HG03066 (cell line): ENCODE measurements at regions not wholly inside any gene's neighbourhood (a gene's known extent, or its start where the extent isn't known, plus 50 kb on each side); places are given as distances from the start of the nearest gene placed in this dataset.
A peak's percentile ranks its signal among the peaks of the same experiment; 100 is the strongest.

Experiments used
- ATAC-seq: cut with Tn5 transposase; IDR thresholded peaks from one replicate; pipeline ENCODE4 v1.9.1; 2021; ENCODE audit warnings: low read depth; ENCODE audit not compliant: unreplicated experiment

DNA sequence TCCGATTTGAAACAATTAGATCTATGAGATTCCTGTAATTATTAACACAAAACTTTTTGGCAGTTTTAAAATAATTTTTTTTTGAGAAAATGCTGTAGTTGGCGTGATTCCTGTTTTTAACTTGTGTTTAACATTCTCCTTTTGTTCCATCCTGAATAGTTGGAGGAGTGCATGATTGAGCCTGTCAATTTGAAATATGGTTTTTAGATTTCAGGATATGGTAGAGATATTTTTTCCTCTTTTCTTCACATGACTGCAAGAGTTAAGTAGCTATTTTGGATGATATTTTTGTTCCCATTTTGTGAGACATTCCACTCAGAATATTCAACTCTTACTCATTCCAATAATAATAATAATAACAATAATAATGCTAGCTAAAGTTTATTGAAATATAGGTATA is 241.7 kb upstream of the MAN1A1 start:
- ATAC-seq, result no peak

DNA sequence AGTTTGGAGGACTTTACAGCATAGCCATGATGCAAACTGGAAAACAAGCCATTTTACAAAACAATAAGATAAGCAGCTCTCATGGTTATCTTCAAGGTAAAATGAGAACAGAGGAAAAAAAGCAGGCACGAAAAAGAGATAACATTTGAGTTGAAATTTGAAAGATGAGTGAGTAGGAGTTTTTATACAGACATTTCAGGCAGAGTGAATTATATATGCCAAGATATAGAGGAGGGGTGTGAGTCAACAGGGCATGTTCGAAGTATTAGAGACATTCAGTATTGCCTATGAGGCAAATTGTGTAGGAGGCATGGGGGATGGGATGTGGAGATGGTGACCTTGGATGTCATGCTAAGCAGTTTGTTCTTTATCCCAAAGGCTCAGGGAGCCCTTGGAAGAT is 240.5 kb upstream of the MAN1A1 start:
- no peak for ATAC-seq

DNA sequence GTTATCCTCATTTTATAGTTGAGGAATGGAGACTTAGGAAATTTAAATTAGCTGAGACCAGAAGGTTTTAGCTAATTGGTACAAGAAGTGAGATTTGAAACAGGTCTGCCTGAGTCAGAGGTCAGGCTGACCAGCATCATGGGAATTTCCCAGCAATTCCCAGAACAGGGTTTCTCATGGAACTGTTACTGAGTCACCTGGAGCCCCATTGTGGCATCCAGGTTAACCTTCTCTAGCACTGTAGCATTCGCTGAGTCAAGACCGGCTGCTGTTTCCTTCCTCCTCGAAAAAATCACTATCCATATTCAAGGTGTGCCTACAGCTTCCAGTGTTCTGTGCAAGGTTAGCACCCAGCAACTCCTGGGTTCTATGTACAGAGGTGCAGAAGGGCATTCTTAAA is 238.0 kb upstream of the MAN1A1 start:
- ATAC-seq, result no peak

DNA sequence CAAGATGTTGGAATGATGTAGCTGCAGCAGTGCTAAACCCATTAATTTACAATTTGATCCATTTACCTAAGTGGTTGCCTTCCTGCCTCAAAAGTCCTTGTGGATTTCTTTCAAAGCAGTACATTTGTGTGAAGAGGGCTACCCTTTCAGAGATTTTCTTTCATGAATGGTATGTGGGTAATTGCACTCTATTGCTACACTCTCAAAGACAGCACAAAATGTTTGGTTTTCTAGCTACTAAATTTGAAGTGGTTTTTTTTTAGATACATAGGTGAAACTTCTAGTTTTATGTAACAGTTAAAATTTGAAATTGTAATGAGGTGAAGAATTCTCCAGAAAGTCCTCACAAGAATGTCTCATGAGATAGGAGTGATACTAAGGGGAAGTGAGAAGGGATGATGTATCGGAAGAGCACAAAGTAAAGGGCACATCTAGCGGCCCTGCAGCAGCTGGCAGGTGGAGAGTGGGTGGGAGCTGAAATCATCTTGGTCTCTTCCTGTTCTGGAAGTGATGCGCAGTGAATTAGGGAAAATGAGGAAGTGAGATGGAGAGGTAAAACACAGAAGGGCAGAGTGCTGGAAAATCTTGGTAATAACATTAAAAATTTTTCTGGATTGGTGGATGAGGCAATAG is 236.8 kb upstream of the MAN1A1 start:
- ATAC-seq, result peak; percentile 96

DNA sequence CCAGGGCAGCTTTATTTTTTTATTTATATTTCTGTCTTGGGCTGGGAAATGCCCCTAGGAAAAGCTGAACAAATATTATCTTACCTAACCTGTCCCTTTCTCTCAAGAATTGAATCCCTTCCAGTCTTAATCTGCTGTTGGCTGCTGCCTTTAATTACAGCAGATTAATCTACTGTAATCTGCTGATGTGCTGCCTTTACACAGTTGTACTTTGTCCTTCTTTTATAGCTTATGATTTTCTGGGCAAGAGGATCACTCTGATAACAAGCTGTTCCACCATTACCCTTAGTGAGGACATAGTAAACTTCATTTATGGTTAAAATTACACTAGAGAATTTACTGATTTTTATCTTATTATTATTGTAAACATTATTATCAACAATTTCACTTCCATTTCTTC is 234.5 kb upstream of the MAN1A1 start:
- no peak for ATAC-seq

DNA sequence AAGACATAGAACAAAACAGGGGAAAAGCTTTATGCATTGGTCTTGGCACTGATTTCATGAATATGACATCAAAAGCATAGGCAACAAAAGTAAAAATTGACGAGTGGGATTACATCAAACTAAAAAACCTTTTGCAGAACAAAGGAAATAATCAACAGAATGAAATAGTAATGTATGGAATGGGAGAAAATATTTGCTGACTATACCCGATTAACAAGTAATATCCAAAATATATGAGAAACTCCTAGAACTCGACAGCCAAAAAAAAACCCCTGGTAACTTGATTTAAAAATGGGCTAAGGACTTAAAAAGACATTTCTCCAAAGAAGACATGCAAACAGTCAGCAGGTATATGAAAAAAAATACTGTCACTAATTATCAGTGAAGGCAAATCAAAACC is 231.7 kb upstream of the MAN1A1 start:
- no peak for ATAC-seq

DNA sequence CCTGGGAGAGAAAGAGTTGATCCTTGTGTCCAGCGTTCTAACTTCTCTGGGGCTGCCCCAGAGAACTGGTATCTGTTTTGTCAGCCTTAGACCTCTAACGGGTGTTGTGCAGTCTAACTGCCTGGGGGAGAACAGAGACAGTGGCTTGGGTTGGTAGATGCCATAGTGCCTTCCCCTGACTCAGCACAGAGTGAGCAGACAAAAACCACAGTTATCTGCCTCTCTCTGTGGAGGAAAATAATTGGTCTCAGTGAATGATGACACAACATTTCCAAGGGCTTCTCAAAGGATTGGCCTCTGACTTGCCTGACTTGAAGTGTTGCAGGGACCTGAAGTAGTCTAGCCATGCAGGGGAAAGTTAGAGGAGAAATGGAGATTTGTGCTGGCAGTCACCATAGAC is 226.2 kb upstream of the MAN1A1 start:
- ATAC-seq, result no peak

DNA sequence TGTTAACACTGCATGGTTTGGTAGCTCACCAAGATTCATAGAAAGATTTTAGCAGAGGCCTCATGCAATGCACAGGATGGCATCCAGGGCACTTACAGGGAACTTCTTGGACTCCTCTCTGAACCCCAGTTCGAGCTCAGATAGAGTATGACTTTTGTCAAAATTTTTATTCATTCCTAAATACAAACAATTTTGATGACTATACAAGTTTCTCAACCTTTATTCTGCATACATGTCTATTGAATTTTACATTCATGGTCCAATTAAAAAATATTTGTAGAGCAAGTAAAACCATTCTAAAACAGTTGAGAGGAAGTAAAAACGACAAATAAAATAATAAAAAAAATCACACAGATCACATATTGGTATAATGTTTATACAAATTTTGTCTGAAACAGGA is 219.0 kb upstream of the MAN1A1 start:
- ATAC-seq, result no peak

DNA sequence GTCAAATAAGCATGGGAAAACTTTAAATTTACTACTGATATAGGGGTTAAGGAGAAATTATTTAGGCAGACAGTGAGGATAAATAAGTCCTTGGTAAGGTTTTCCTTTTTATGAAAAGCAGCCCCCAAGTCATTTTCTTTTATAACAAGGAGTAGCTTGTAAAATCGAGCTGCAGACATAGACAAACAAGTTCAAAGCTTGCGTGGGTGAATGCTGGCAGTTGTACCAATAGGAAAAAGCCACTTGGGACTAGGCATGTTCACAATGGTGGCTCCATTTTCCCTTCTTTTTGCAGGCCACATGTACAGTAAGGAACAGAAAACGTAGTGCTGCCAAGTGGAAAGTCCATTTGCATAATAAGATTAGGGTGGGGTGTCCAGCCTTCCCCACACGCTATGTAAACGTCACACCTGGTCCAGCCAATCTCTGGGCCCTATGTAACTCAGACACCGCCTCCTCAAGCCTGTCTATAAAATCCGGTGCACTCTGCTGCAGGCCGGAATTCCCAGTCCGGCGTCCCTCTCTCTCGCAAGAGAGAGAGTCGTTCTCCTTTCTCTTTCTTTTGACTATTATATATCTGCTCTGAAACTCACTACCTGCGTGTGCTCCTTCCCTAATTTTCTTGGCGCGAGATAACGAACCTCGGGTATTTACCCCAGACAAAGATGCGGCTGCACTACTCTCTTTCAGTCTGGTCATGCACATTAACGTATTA is 217.1 kb upstream of the MAN1A1 start:
- no peak for ATAC-seq

DNA sequence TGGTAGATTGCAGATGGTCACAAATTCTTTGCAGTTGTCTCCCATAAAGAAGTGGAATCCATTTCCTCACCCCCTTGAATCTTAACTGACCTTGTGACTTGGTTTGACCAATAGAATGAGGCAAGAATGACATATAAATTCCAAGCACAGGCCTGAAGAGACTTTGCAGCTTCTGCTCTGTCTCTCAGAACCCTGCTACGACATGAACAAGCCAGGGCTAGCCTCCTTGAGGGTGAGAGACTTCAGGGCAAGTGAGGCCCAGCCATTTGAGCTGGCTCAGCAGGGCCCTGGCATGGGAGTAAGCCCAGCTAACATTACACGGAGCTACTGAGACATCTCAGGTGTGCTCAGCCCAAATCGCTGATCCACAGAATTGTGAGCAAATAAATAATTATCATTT is 216.3 kb upstream of the MAN1A1 start:
- no peak for ATAC-seq

DNA sequence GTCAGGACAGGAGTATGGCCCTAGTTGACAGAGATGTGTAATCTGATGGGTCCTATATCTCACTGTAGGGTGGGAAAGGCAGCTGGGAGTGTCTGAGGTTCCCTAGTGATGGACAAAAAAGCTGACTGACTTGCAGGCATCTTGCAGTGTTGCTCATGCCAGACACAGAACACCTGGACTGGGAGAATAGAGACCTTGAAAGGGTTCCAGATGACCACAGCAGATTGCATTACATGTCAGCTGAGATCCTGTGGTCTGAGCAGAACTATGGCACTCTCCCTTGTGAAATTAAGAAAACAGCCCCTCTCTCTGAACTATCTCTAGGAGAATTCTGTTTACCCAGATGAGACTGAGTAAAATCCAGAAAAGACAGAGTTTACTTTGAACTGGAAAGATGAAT is 212.6 kb upstream of the MAN1A1 start:
- no peak for ATAC-seq

DNA sequence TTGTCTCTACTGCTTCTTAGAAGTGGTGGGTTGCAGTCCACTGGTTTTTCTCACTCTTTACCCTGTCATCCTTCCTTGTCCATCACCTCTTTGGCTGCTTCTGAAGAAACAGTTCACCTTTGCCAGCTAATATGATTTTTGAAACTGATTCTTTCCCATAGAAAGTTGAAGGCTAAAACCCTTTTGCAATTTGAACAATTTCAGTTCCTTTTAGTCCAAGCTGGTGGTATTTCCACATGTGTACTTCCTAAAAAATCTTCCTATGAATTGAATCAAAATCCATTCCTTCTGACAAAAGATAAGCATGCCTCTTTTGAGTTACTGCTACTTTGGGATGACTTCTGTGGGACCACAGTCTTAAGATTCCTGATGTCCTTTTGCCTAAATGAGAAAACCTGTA is 210.0 kb upstream of the MAN1A1 start:
- no peak for ATAC-seq

DNA sequence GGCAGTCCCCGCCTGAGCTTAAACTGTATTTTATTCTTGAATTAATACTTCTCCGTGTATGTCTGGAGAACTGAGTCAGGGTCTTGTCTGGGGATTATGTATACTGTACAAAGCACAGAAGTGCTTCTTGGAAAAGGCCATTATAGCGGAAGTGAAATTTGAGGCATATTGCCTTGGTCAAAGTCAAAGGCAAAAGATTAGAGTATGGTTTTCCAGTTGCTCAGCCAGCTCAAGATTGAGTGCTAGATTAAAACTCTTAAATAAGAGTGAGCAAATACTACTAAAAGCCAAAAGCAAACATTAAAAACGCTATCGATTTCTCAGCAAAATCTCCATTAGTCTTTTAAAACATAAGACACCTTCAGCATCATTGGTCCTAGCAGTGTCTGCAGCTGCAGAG is 207.7 kb upstream of the MAN1A1 start:
- no peak for ATAC-seq

DNA sequence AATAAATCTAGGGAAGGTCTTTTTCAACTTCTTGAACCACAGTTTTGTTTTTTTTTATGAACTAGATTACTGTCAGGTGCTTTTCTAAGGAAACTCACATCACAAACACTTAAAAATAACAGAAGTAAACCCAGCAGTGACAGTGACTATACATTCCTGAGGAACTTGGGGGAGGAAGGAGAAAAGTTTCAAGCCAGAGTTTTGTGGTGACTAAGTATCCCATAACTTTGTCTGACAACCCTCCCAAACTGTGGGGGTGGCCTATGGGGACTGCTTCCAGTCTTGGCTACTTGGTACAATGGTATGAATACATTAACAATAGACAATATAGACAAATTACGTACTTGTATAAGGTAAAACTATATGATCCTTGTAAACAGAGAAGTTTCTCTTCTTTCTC is 202.5 kb upstream of the MAN1A1 start:
- ATAC-seq, result no peak

DNA sequence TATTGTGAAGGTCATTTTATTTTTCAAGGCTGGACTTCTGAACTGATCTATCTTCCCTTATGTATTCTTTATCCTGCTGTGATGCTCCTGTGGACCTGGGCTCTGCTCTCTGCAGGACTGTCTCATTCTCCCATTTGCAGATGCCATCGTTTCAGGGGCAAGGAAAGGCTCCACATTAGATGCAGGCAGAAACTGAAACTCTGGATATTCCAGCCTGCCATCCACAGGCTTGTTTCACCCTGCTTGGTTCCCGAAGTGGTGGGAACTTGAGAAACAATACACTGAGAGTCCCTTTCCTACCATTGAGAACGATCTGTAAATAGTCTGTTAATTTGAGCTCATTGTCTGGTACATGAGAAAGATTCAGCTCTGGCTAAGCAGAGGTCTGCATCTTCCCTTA is 197.5 kb upstream of the MAN1A1 start:
- no peak for ATAC-seq

DNA sequence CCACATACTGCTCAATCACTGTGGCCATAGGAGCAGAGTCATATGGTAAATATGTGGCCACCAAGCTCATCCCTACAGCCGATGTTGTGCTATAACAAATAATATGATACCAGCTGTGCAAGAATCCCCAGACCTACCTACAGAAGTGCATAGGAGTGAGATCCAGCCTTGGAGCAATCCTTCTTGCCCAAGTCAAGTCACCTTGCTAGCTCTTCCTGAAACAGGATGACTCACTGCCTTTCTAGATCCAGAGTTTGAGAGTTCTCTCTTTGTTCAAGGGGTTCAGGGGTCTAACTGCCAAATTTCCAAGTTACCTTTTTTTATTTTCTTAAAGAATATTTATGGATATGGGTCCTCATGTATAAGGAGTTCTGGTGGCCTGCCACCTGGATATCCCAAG is 195.7 kb upstream of the MAN1A1 start:
- no peak for ATAC-seq

DNA sequence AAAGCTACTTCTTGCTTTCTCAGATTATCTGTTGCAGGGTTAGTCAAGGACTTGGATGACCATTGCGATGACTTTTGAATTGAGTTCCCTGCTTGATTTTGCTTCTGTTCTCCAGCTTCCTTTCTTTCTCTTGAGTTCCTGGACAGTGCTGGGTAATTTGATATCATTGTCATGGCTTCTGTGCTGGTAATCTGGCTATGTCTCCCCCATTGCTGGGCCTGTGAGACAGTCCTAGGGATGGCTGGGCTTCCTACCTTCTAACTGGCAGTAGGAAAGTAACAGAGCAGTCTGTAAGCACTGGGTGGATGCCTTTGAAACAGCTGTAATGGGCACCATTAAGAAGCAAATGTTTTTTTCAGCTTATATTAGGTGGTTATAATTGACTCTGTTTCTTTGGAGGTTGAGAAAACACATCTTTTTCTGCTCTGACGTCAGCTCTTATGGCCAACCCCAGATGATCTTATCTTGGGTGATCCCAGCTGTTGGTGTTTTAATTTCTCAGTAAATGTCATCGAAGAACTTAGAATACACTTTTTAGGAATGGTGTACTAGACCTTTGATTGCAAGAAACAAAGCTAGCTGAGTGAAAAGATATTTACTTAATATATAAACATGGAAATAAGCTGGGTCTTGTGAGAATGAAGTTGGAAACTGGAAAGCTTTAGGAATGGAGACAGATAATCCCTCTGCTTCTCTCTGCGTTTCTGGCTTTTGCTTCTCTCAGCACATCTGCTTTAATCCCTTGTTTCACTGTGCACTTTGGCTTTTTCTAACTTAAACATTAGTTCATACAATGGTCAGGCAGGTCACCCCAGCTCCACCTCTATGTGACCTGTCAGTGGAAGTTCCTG is 195.0 kb upstream of the MAN1A1 start:
- no peak for ATAC-seq

DNA sequence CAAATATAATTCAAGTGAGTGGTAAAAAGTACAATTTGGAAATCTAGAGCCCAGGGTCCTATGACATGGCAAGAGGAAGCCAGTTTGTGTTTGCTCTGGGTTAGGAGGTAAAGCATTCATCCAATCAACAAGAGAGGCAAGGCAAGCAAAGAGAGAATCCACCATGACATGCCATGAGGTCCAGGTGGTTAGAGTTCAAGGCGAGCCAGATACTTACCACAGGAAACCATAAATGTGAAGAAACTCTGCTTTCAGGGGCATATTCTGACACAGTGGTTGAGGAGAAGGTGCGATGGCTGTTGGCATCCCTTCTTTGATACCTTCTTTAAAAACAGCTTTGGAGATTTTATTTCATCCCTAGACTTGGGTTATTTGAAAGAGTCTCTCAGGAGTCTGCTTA is 193.8 kb upstream of the MAN1A1 start:
- no peak for ATAC-seq

DNA sequence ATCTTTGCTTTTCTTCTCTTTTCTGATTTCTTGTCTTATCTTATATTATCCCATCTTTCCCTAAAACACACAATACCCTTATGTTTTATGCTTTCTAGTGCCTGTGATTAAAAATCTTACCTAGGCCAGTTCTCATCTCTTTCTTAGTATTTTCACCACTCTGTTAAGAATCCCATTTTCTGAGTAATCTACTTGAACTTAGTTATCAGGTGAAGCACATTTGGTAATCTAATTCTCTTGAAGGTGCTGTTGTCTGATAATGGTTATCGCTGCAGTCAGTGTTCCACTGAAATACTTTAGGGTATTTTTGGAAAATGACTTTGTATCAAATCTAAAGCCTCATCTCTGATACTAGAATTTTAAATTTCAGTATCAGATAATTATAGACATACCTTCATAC is 192.5 kb upstream of the MAN1A1 start:
- ATAC-seq, result no peak

DNA sequence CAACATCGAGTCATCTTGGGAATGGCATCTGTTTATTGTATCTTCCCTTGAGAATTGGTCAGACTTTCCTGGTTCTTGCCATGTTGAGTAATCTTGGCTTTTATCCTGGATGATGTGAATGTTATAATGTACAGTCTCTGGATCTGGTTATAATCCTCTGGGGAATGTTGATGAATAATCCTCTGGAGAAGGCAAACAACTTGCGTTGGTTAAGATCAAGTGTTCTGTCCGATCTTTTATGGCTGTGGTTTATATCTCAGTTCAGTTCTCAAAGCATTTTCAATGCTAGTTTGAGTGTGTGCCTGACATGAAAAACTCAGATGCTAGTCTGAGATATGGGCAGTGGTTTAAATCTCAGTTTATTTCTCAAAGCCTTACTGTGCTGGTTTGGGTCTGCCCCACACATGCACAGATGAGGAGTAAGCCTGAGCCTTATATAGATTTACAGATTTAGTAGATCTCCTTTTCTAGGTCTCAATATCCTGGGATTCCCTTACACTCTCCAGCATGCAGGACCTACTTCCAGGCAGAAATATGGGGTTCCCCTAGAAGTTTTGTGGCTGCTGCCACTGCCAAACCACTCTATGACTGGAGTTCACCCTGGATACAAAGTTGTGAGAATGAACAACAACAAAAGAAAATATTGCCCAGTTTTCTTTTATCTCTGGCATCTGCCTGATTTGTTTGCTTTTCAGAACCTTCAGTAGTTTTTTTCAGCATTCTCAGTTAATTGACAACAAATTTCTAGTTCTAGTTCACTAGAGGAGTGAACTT is 191.8 kb upstream of the MAN1A1 start:
- no peak for ATAC-seq

DNA sequence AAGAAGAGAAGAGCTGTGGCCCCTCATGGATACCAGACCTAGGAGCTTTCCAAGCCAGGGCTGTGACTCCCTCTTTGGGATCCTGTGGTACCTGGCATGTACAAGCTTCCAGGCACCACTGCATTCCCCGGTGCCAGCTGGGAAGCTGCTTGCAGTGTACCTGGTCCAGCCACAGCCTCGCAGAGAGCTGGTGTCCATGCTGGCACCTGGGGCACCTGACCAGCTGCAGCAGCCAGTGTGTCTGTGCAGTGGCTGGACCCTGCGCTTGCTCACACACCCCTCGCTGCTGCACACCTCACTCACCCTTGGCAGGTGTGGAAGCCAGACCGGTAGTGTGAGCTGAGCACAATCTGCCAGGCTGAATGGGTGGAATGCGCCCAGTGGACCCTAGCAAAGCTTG is 190.9 kb upstream of the MAN1A1 start:
- no peak for ATAC-seq
